ENCODE measurements at regions not wholly inside any gene's neighbourhood (a gene's known extent, or its start where the extent isn't known, plus 50 kb on each side); places are given as distances from the start of the nearest gene placed in this dataset.

DNA sequence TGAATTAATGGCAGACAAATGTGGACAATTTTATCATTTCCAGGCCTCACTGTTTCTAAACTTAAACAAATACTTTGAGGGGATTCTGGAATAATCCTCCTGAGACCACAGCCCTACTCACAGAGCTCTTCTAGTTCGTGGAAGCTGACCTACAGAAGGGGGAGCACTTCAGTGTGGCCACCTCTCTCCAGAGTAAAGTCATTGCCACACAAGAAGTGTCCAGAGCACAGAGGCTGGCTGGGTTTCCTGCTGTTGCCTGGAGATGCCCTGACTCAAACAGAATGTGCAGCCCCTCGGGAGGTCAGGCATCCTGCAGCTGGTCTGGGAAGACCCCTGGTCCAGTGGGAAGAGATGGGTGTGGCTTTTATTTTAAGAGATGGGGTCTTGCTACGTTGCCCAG is 110.9 kb downstream of the QRSL1 start:
- ChIA-PET CTCF (no interaction called here), POLR2A (no interaction called here)
- Histone ChIP-seq H3K27me3 (ENCODE audit: control insufficient read depth, insufficient read depth, low read length) (no peaks in the 10 kb centered on the region; the same call in 1 of the 2 replicates), H3K4me3 (ENCODE audit: low read depth, low read length) (no peak overlapping the region), H3K36me3 (ENCODE audit: control insufficient read depth, insufficient read depth, low read length) (no peaks in the 10 kb centered on the region)
- TF ChIP-seq, protein P1, sequence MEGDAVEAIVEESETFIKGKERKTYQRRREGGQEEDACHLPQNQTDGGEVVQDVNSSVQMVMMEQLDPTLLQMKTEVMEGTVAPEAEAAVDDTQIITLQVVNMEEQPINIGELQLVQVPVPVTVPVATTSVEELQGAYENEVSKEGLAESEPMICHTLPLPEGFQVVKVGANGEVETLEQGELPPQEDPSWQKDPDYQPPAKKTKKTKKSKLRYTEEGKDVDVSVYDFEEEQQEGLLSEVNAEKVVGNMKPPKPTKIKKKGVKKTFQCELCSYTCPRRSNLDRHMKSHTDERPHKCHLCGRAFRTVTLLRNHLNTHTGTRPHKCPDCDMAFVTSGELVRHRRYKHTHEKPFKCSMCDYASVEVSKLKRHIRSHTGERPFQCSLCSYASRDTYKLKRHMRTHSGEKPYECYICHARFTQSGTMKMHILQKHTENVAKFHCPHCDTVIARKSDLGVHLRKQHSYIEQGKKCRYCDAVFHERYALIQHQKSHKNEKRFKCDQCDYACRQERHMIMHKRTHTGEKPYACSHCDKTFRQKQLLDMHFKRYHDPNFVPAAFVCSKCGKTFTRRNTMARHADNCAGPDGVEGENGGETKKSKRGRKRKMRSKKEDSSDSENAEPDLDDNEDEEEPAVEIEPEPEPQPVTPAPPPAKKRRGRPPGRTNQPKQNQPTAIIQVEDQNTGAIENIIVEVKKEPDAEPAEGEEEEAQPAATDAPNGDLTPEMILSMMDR (IDR thresholded peaks at IDR 0.05; ENCODE audit: insufficient read depth, low read depth, low read length), result no peak
- DNase-seq (ENCODE audit: low read depth), result no peak

DNA sequence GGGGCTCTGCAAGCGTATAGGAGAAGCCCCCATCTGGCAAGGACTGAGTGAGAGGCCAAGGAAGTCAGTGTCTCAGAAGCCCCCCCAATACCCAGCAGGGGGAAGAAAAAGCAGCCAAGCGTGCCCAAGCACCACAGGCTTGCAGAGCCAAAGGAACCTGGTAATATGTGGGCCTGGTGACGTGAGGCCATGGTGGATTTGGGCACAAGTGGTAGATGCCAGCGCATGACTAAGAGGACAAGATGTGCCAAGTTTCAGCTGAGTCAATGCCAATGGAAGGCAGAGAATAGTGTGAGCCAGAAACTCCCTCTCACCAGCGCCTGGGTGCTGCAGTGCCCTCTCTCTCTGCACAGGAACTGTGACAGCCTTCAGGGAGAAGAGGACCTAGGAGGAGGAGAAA is 110.0 kb downstream of the QRSL1 start:
- ChIA-PET CTCF (no interaction called here), POLR2A (no interaction called here)
- Histone ChIP-seq H3K36me3 (ENCODE audit: control insufficient read depth, insufficient read depth, low read length) (no peaks in the 10 kb centered on the region), H3K4me3 (ENCODE audit: low read depth, low read length) (no peak overlapping the region), H3K27me3 (ENCODE audit: control insufficient read depth, insufficient read depth, low read length) (no peaks in the 10 kb centered on the region; the same call in 1 of the 2 replicates)
- TF ChIP-seq, protein P1 (IDR thresholded peaks at IDR 0.05; ENCODE audit: insufficient read depth, low read depth, low read length), result no peak
- DNase-seq (ENCODE audit: low read depth), result no peak

DNA sequence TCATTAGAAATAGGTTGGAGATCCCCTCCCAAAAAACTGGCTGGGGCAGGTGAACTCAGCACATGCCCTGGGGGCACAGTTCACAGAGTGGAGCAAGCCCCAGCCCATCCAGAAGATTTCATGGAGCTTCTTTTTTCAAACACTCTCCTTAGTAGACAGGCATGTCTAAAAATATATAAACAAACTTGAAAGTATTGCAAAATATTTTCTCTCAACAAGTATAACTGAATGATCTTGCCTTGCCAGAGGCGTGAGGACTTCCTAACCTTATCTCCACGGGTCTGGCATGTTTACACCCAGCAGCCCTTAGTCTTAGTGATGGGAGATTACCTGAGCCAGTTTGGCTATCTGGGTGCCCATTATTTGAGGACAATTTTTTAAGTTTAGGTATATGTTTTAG is 107.1 kb downstream of the QRSL1 start:
- TF ChIP-seq, protein P1 (IDR thresholded peaks at IDR 0.05; ENCODE audit: insufficient read depth, low read depth, low read length), result no peak
- Histone ChIP-seq H3K4me3 (ENCODE audit: low read depth, low read length) (no peak overlapping the region), H3K27me3 (ENCODE audit: control insufficient read depth, insufficient read depth, low read length) (no peaks in the 10 kb centered on the region; the same call in 1 of the 2 replicates), H3K36me3 (ENCODE audit: control insufficient read depth, insufficient read depth, low read length) (no peaks in the 10 kb centered on the region)
- DNase-seq (ENCODE audit: low read depth), result no peak
- POLR2A ChIA-PET, result no interaction called here
- CTCF ChIA-PET, result interaction anchor here (1.3 kb wide), 1 partner anchor 14 kb away, joined by 4 read pairs; no protein-coding TSS in a partner anchor

DNA sequence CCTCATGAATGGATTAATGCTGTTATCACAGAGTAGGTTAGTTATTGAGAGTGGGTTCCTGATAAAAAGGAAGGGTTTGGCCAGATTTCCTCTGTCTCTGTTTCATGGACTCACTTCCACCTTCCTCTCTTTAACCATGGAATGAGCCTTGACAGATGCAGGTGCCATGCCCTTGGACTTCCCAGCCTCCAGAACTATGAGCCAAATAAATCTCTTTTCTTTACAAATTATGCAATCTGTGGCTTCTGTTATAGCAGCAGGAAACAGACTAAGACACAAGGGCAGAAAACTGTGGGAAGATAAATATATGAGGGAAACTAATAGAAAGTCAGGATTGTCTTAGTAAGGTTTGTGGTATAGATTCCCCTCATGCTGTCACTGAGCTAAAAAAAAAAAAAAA is 106.5 kb downstream of the QRSL1 start:
- ChIA-PET CTCF (no interaction called here), POLR2A (no interaction called here)
- H3K4me3 ChIP-seq (ENCODE audit: low read depth, low read length), result no peak overlapping the region
- TF ChIP-seq, protein P1 (IDR thresholded peaks at IDR 0.05; ENCODE audit: insufficient read depth, low read depth, low read length), result no peak
- H3K27me3 ChIP-seq (ENCODE audit: control insufficient read depth, insufficient read depth, low read length), result no peaks in the 10 kb centered on the region; the same call in 1 of the 2 replicates
- H3K36me3 ChIP-seq (ENCODE audit: control insufficient read depth, insufficient read depth, low read length), result no peaks in the 10 kb centered on the region
- no peak for DNase-seq (ENCODE audit: low read depth)

DNA sequence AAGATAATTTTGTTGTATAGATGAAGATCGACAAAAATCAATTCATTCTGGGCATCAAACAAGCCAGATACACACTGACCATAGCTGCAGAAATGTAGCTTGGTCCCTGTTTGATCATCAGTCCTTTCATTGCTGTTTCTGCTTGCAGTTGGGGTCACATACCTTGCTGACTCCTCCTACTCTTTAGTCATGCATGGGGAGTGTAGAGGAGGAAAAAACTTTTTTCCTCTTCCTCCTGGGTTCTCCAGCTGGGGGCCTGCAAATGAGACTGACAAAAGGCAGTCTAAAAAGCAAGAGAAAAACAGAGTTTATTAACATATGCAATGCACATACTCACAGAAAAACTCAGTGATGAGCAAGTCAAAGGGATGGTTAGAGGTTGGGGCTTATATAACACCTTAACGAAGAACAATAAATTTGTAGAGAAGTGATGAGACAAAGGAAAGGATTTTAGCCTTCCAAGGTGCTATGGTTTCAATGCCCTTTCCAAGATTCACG is 105.8 kb downstream of the QRSL1 start:
- CTCF ChIA-PET, result no interaction called here
- H3K36me3 ChIP-seq (ENCODE audit: control insufficient read depth, insufficient read depth, low read length), result no peaks in the 10 kb centered on the region
- POLR2A ChIA-PET, result no interaction called here
- H3K27me3 ChIP-seq (ENCODE audit: control insufficient read depth, insufficient read depth, low read length), result no peaks in the 10 kb centered on the region; the same call in 1 of the 2 replicates
- no peak overlapping the region for H3K4me3 ChIP-seq (ENCODE audit: low read depth, low read length)
- no peak for DNase-seq (ENCODE audit: low read depth)
- TF ChIP-seq, protein P1 (IDR thresholded peaks at IDR 0.05; ENCODE audit: insufficient read depth, low read depth, low read length), result no peak
